ENCODE measurements at regions not wholly inside any gene's neighbourhood (a gene's known extent, or its start where the extent isn't known, plus 50 kb on each side); places are given as distances from the start of the nearest gene placed in this dataset.
"Not testable (repeated sequence)": the region's sequence is repeated elsewhere in the genome, so short reads cannot be mapped to it uniquely, and the experiment has no call there.

- not testable (repeated sequence) for DNase-seq (ENCODE audit: low read depth)
Observed at GRCh38 chr1:229008347-229008746, 262.6 kb upstream of the RAB4A start.

GRCh38 chr1:229011022-229011421 lies 259.9 kb upstream of the RAB4A start:
- DNase-seq (ENCODE audit: low read depth) = no peak

GRCh38 chr1:229012823-229013222 lies 258.1 kb upstream of the RAB4A start:
- no peak for DNase-seq (ENCODE audit: low read depth)

- DNase-seq (ENCODE audit: low read depth) = no peak
Observed at GRCh38 chr1:229013981-229014380, 256.9 kb upstream of the RAB4A start.

- no peak for DNase-seq (ENCODE audit: low read depth)
Observed at GRCh38 chr1:229015806-229016205, 255.1 kb upstream of the RAB4A start.

GRCh38 chr1:229017091-229017490 lies 253.8 kb upstream of the RAB4A start:
- DNase-seq (ENCODE audit: low read depth) = no peak

GRCh38 chr1:229018674-229019295 lies 252.1 kb upstream of the RAB4A start:
- no peak for DNase-seq (ENCODE audit: low read depth)

- DNase-seq (ENCODE audit: low read depth) = no peak
Observed at GRCh38 chr1:229019663-229020271, 251.1 kb upstream of the RAB4A start.

GRCh38 chr1:229021034-229021433 lies 249.9 kb upstream of the RAB4A start:
- DNase-seq (ENCODE audit: low read depth) = not testable (repeated sequence)

GRCh38 chr1:229022595-229023333 lies 248.1 kb upstream of the RAB4A start:
- no peak for DNase-seq (ENCODE audit: low read depth)

GRCh38 chr1:229023651-229024300 lies 247.1 kb upstream of the RAB4A start:
- no peak for DNase-seq (ENCODE audit: low read depth)

GRCh38 chr1:229024528-229025130 lies 246.3 kb upstream of the RAB4A start:
- DNase-seq (ENCODE audit: low read depth) = no peak

GRCh38 chr1:229025576-229025975 lies 245.3 kb upstream of the RAB4A start:
- no peak for DNase-seq (ENCODE audit: low read depth)

- DNase-seq (ENCODE audit: low read depth) = no peak
Observed at GRCh38 chr1:229027158-229027557, 243.8 kb upstream of the RAB4A start.

GRCh38 chr1:229027622-229028182 lies 243.2 kb upstream of the RAB4A start:
- peak; percentile 20 for DNase-seq (ENCODE audit: low read depth)

- DNase-seq (ENCODE audit: low read depth) = no peak
Observed at GRCh38 chr1:229028544-229028943, 242.4 kb upstream of the RAB4A start.

GRCh38 chr1:229028987-229029878 lies 241.7 kb upstream of the RAB4A start:
- DNase-seq (ENCODE audit: low read depth) = no peak

GRCh38 chr1:229029879-229030235 lies 241.1 kb upstream of the RAB4A start:
- no peak for DNase-seq (ENCODE audit: low read depth)

- no peak for DNase-seq (ENCODE audit: low read depth)
Observed at GRCh38 chr1:229030630-229031029, 240.3 kb upstream of the RAB4A start.

- no peak for DNase-seq (ENCODE audit: low read depth)
Observed at GRCh38 chr1:229031061-229031460, 239.8 kb upstream of the RAB4A start.
